Neural cell (in vitro differentiated cells): ENCODE measurements at regions not wholly inside any gene's neighbourhood (a gene's known extent, or its start where the extent isn't known, plus 50 kb on each side); places are given as distances from the start of the nearest gene placed in this dataset.

Experiments
- H2AFZ ChIP-seq: fragments of 200-600, 300-800 bp; sonication (generic), shearing (Covaris generic); 2 replicates; pipeline ENCODE4 v1.6.0; 2014; ENCODE audit warnings: low read depth, mild to moderate bottlenecking, antibody characterized with exemption, low read length, moderate library complexity
- H3F3A ChIP-seq: fragments of 200-600 bp; shearing (Covaris generic); 2 replicates; pipeline ENCODE4 v1.6.1; 2016; ENCODE audit warnings: mild to moderate bottlenecking, moderate library complexity, mixed read lengths, antibody characterized with exemption, low read length; ENCODE audit not compliant: insufficient read depth, poor library complexity, severe bottlenecking
- H3K27ac ChIP-seq: fragments of 200-600, 300-800 bp; sonication (generic), shearing (Covaris generic); 2 replicates; pipeline ENCODE4 v1.5.1; 2014; ENCODE audit warnings: mild to moderate bottlenecking, low read length, moderate library complexity
- H3K27me3 ChIP-seq: fragments of 300-800, 200-600 bp; sonication (generic), shearing (Covaris generic); 2 replicates; pipeline ENCODE4 v1.6.0; 2014; ENCODE audit warnings: mild to moderate bottlenecking, low read depth, low read length, moderate library complexity; ENCODE audit not compliant: insufficient read depth
- H3K36me3 ChIP-seq: fragments of 300-800, 200-600 bp; sonication (generic), shearing (Covaris generic); 2 replicates; pipeline ENCODE4 v1.5.1; 2014; ENCODE audit warnings: mild to moderate bottlenecking, antibody characterized with exemption, low read length, moderate library complexity; ENCODE audit not compliant: insufficient read depth
- H3K4me2 ChIP-seq: fragments of 300-800, 200-600 bp; sonication (generic), shearing (Covaris generic); 2 replicates; pipeline ENCODE4 v1.6.0; 2014; ENCODE audit warnings: mild to moderate bottlenecking, low read length
- H3K4me3 ChIP-seq: fragments of 300-800, 200-600 bp; sonication (generic), shearing (Covaris generic); 2 replicates; pipeline ENCODE4 v1.5.1; 2014; ENCODE audit warnings: mild to moderate bottlenecking, low read length, moderate library complexity
- H3K79me2 ChIP-seq: fragments of 200-600 bp; shearing (Covaris generic); replicated peaks from 2 replicates; pipeline ENCODE4 v1.6.0; 2014; ENCODE audit warnings: mild to moderate bottlenecking, low read length, moderate library complexity; ENCODE audit not compliant: insufficient read depth
- H3K9ac ChIP-seq: fragments of 300-800, 200-600 bp; sonication (generic), shearing (Covaris generic); 2 replicates; pipeline ENCODE4 v1.6.1; 2016; ENCODE audit warnings: mild to moderate bottlenecking, low read length, mixed read lengths
- H3K9me2 ChIP-seq: fragments of 200-600 bp; shearing (Covaris generic); 2 replicates; pipeline ENCODE4 v1.6.1; 2016; ENCODE audit warnings: mild to moderate bottlenecking, low read length, mixed read lengths; ENCODE audit not compliant: insufficient read depth
- H3K9me3 ChIP-seq: fragments of 200-600, 300-800 bp; sonication (generic), shearing (Covaris generic); 2 replicates; pipeline ENCODE4 v1.6.1; 2016; ENCODE audit warnings: mild to moderate bottlenecking, mixed run types, low read length, moderate library complexity, mixed read lengths
- H4K20me1 ChIP-seq: fragments of 200-600 bp; shearing (Covaris generic); 2 replicates; pipeline ENCODE4 v1.6.1; 2016; ENCODE audit warnings: mild to moderate bottlenecking, mixed run types; ENCODE audit not compliant: insufficient read depth
- CTCF ChIP-seq: fragments of 450-650 bp; IDR thresholded peaks from 2 replicates; pipeline ENCODE4 v1.5.1; 2014; ENCODE audit warnings: antibody characterized with exemption, mild to moderate bottlenecking, moderate library complexity; ENCODE audit not compliant: poor library complexity, severe bottlenecking
- EZH2 ChIP-seq: fragments of 200-600, 300-800 bp; shearing (Covaris generic), sonication (generic); IDR thresholded peaks from 2 replicates; pipeline ENCODE4 v1.6.1; 2014; ENCODE audit warnings: antibody characterized with exemption, low read length, borderline replicate concordance, mild to moderate bottlenecking; ENCODE audit not compliant: insufficient read depth, poor library complexity, severe bottlenecking
- MXI1 ChIP-seq: fragments of 450-650 bp; conservative IDR thresholded peaks from 2 replicates; pipeline ENCODE4 v1.6.1; 2014; ENCODE audit warnings: antibody characterized with exemption, mild to moderate bottlenecking; ENCODE audit not compliant: poor library complexity, severe bottlenecking
- POLR2AphosphoS5 ChIP-seq: IDR thresholded peaks from 2 replicates; pipeline ENCODE4 v1.6.1; 2012
- RAD21 ChIP-seq: fragments of 450-650 bp; conservative IDR thresholded peaks from 2 replicates; pipeline ENCODE4 v1.6.1; 2014; ENCODE audit warnings: antibody characterized with exemption, mild to moderate bottlenecking, moderate library complexity
- REST ChIP-seq: IDR thresholded peaks from 2 replicates; pipeline ENCODE4 v1.6.1; 2012; ENCODE audit warnings: borderline replicate concordance
- SMC3 ChIP-seq: fragments of 450-650 bp; conservative IDR thresholded peaks from 2 replicates; pipeline ENCODE4 v1.6.1; 2014; ENCODE audit warnings: antibody characterized with exemption, mild to moderate bottlenecking, moderate library complexity; ENCODE audit not compliant: poor library complexity
- TAF1 ChIP-seq: IDR thresholded peaks from 2 replicates; pipeline ENCODE4 v1.6.1; 2012; ENCODE audit warnings: low read depth

GRCh38 chr9:16120727-16121126 is 567.9 kb downstream of the CCDC171 start:
- Histone ChIP-seq H3K27me3 (no peaks in the 10 kb centered on the region), H3F3A (no peaks in the 10 kb centered on the region), H4K20me1 (no peaks in the 10 kb centered on the region), H3K9me3 (no peaks in the 10 kb centered on the region), H3K36me3 (no peaks in the 10 kb centered on the region), H3K9ac (no peak overlapping the region), H2AFZ (no peak overlapping the region), H3K79me2 (no peaks in the 10 kb centered on the region), H3K9me2 (no peaks in the 10 kb centered on the region), H3K4me2 (no peak overlapping the region), H3K27ac (no peak overlapping the region), H3K4me3 (no peak overlapping the region)
- no peak for TF ChIP-seq CTCF
- no peak for TF ChIP-seq MXI1
- no peak for TF ChIP-seq TAF1
- no peak for TF ChIP-seq SMC3
- no peak for TF ChIP-seq EZH2

- TF ChIP-seq POLR2AphosphoS5 (no peak), REST (no peak), TAF1 (no peak), SMC3 (no peak), CTCF (no peak), RAD21 (no peak)
- Histone ChIP-seq H3K27me3 (no peaks in the 10 kb centered on the region), H3K9me3 (no peaks in the 10 kb centered on the region), H3K4me2 (no peak overlapping the region), H3F3A (no peaks in the 10 kb centered on the region), H3K9ac (no peak overlapping the region), H2AFZ (no peak overlapping the region), H3K27ac (no peak overlapping the region), H3K79me2 (no peaks in the 10 kb centered on the region), H3K36me3 (no peaks in the 10 kb centered on the region), H4K20me1 (no peaks in the 10 kb centered on the region), H3K4me3 (no peak overlapping the region), H3K9me2 (no peaks in the 10 kb centered on the region)
Measured at GRCh38 chr9:16121168-16121567, 568.3 kb downstream of the CCDC171 start.
